ENCODE measurements at regions not wholly inside any gene's neighbourhood (a gene's known extent, or its start where the extent isn't known, plus 50 kb on each side); places are given as distances from the start of the nearest gene placed in this dataset.

- DNase-seq (ENCODE audit: low spot score in 2 of 2) = no peak
- no peak overlapping the region for H3K4me3 ChIP-seq
These were observed 101.7 kb upstream of the ZNF236 start for GRCh38 chr18:76720683-76721082.

GRCh38 chr18:76715012-76715610, 107.2 kb upstream of the ZNF236 start:
- no peak for TF ChIP-seq CTCF (IDR thresholded peaks at IDR 0.05)
- no peaks in the 10 kb centered on the region for H3K4me1 ChIP-seq
- H3K27ac ChIP-seq = no peak overlapping the region
- H3K27me3 ChIP-seq = no peaks in the 10 kb centered on the region
- intact Hi-C loops (cut with DNase I) = no loop called here
- H3K9me3 ChIP-seq = no peaks in the 10 kb centered on the region
- no peak overlapping the region for H3K4me3 ChIP-seq
- no peaks in the 10 kb centered on the region for H3K36me3 ChIP-seq
- peak in 1 of 2 donors; percentile 49 for DNase-seq (ENCODE audit: low spot score in 2 of 2)

More at GRCh38 chr18:76720683-76721082, 101.7 kb upstream of the ZNF236 start:
- H3K36me3 ChIP-seq = no peaks in the 10 kb centered on the region
- no peaks in the 10 kb centered on the region for H3K9me3 ChIP-seq
- intact Hi-C loops (cut with DNase I) = no loop called here
- TF ChIP-seq CTCF (IDR thresholded peaks at IDR 0.05) = no peak
- no peak overlapping the region for H3K27ac ChIP-seq
- no peaks in the 10 kb centered on the region for H3K4me1 ChIP-seq
- H3K27me3 ChIP-seq = no peaks in the 10 kb centered on the region

- DNase-seq (ENCODE audit: low spot score in 2 of 2) = peak in 1 of 2 donors; percentile 43
- no peak for TF ChIP-seq CTCF (IDR thresholded peaks at IDR 0.05)
These were observed 108.9 kb upstream of the ZNF236 start for GRCh38 chr18:76713432-76713831.

GRCh38 chr18:76712511-76713140, 109.7 kb upstream of the ZNF236 start:
- no peak overlapping the region for H3K4me3 ChIP-seq
- DNase-seq (ENCODE audit: low spot score in 2 of 2) = peak in 1 of 2 donors; percentile 47
- H3K4me1 ChIP-seq = no peaks in the 10 kb centered on the region
- no peaks in the 10 kb centered on the region for H3K27me3 ChIP-seq
- H3K36me3 ChIP-seq = no peaks in the 10 kb centered on the region
- TF ChIP-seq CTCF (IDR thresholded peaks at IDR 0.05) = no peak
- intact Hi-C loops (cut with DNase I) = no loop called here
- H3K9me3 ChIP-seq = no peaks in the 10 kb centered on the region
- H3K27ac ChIP-seq = no peak overlapping the region

More at GRCh38 chr18:76713432-76713831, 108.9 kb upstream of the ZNF236 start:
- intact Hi-C loops (cut with DNase I) = no loop called here
- H3K27ac ChIP-seq = no peak overlapping the region
- no peaks in the 10 kb centered on the region for H3K4me1 ChIP-seq
- no peaks in the 10 kb centered on the region for H3K27me3 ChIP-seq
- H3K9me3 ChIP-seq = no peaks in the 10 kb centered on the region
- H3K36me3 ChIP-seq = no peaks in the 10 kb centered on the region
- no peak overlapping the region for H3K4me3 ChIP-seq

GRCh38 chr18:76710646-76711520, 111.5 kb upstream of the ZNF236 start:
- no peaks in the 10 kb centered on the region for H3K9me3 ChIP-seq
- H3K36me3 ChIP-seq = no peaks in the 10 kb centered on the region
- H3K27me3 ChIP-seq = no peaks in the 10 kb centered on the region
- no peaks in the 10 kb centered on the region for H3K4me1 ChIP-seq
- no peak for TF ChIP-seq CTCF (IDR thresholded peaks at IDR 0.05)
- H3K27ac ChIP-seq = no peak overlapping the region
- intact Hi-C loops (cut with DNase I) = no loop called here
- H3K4me3 ChIP-seq = no peak overlapping the region
- peak in 1 of 2 donors; percentile 41 for DNase-seq (ENCODE audit: low spot score in 2 of 2)
